ENCODE measurements at regions not wholly inside any gene's neighbourhood (a gene's known extent, or its start where the extent isn't known, plus 50 kb on each side); places are given as distances from the start of the nearest gene placed in this dataset.

DNA sequence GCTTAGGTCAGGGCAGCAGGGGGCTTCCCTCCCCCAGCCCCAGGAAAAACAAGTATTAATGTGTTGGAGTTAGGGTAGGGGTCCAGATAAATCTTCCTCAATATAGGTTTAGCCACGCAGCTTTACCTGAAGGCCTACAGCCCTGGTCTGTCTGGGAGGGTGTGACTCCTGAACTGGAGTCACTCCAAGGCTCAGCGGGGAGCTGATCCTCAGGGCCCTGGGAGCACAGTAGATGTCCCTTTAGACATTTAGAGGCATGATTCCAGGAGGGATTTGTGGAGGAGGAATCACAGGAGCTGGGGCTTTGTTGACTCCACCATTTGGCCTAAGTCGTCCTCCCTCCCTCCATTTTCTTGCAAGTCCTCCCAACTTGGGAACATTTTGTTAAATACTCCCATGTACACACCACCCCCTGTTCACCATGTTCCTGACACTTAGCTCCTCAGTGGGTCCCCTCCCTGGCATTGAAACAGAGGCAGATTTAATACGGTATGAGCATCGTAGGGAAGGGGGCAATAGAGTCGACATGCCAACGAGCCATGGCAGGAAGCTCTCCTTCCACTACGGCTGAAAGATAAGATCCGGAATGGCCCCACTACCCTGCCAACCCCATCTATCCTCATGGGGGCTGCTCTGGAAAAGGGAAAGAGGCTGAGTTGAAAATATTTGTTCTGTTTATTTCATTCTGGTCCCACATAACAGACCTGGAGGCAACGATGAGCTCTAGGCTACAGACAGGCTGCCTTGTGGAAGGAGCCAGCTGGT is 69.0 kb upstream of the LARS2 start:
- 83 to 86% methylated on average over 10 of the region's 10 CpGs for WGBS, 2 donors
- FAIRE-seq (no peak), DNase-seq (no peak), ATAC-seq (no peak)
- Histone ChIP-seq H3K27me3 (no peaks in the 10 kb centered on the region), H3K9me3 (no peaks in the 10 kb centered on the region), H3K4me3 (no peak overlapping the region), H3K36me3 (no peaks in the 10 kb centered on the region), H3K4me1 (no peaks in the 10 kb centered on the region), H3K27ac (no peak overlapping the region)
- intact Hi-C loops (cut with DNase I), result no loop called here
- TF ChIP-seq, protein P1, sequence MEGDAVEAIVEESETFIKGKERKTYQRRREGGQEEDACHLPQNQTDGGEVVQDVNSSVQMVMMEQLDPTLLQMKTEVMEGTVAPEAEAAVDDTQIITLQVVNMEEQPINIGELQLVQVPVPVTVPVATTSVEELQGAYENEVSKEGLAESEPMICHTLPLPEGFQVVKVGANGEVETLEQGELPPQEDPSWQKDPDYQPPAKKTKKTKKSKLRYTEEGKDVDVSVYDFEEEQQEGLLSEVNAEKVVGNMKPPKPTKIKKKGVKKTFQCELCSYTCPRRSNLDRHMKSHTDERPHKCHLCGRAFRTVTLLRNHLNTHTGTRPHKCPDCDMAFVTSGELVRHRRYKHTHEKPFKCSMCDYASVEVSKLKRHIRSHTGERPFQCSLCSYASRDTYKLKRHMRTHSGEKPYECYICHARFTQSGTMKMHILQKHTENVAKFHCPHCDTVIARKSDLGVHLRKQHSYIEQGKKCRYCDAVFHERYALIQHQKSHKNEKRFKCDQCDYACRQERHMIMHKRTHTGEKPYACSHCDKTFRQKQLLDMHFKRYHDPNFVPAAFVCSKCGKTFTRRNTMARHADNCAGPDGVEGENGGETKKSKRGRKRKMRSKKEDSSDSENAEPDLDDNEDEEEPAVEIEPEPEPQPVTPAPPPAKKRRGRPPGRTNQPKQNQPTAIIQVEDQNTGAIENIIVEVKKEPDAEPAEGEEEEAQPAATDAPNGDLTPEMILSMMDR (IDR thresholded peaks at IDR 0.05), result no peak

DNA sequence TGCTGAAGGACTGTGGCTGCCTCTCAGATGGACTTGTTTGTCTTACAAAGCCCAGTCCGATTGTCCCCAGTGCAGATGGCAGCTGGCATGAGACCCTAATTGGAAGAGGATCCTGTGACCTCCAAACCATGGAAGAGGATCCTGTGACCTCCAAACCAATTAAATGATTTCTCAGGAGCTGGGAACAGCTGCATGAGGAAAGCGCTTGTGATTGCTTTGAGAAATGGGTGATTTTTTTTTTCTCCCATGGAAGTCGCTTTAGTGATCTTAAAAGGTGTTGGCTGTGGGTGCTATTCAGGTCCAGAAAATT is 68.4 kb upstream of the LARS2 start:
- H3K27ac ChIP-seq, result no peak overlapping the region
- no peak for ATAC-seq
- DNase-seq, result no peak
- 71 to 76% methylated on average over 3 of the region's 3 CpGs for WGBS, 2 donors
- H3K4me1 ChIP-seq, result no peaks in the 10 kb centered on the region
- FAIRE-seq, result no peak
- TF ChIP-seq, protein P1 (IDR thresholded peaks at IDR 0.05), result no peak
- H3K27me3 ChIP-seq, result no peaks in the 10 kb centered on the region
- no peaks in the 10 kb centered on the region for H3K9me3 ChIP-seq
- no peaks in the 10 kb centered on the region for H3K36me3 ChIP-seq
- intact Hi-C loops (cut with DNase I), result no loop called here
- H3K4me3 ChIP-seq, result no peak overlapping the region

DNA sequence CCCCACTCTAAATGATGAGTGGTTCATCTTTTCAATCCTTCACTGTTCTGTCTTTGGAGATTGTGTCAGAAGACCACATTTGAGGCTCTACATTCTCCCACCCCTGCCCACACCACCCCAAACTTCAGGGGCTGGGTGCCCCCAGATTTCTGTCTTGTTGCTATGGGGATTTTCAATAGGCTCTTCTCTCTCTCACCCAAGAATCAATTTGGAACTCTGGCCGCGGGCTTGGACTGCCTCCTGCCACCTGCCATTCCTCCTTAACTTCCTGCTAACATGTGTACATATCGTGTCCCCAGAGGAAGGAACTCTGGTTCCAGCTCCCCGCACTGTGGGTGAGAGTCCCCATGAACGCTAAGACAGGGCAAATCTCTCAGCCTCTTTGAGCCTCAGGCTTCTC is 67.4 kb upstream of the LARS2 start:
- Histone ChIP-seq H3K4me3 (no peak overlapping the region), H3K27me3 (no peaks in the 10 kb centered on the region), H3K36me3 (no peaks in the 10 kb centered on the region), H3K4me1 (no peaks in the 10 kb centered on the region), H3K27ac (no peak overlapping the region), H3K9me3 (no peaks in the 10 kb centered on the region)
- DNase-seq (no peak), ATAC-seq (no peak), FAIRE-seq (no peak)
- intact Hi-C loops (cut with DNase I), result no loop called here
- 46 to 54% methylated on average over 5 of the region's 5 CpGs for WGBS, 2 donors
- TF ChIP-seq, protein P1 (IDR thresholded peaks at IDR 0.05), result no peak

DNA sequence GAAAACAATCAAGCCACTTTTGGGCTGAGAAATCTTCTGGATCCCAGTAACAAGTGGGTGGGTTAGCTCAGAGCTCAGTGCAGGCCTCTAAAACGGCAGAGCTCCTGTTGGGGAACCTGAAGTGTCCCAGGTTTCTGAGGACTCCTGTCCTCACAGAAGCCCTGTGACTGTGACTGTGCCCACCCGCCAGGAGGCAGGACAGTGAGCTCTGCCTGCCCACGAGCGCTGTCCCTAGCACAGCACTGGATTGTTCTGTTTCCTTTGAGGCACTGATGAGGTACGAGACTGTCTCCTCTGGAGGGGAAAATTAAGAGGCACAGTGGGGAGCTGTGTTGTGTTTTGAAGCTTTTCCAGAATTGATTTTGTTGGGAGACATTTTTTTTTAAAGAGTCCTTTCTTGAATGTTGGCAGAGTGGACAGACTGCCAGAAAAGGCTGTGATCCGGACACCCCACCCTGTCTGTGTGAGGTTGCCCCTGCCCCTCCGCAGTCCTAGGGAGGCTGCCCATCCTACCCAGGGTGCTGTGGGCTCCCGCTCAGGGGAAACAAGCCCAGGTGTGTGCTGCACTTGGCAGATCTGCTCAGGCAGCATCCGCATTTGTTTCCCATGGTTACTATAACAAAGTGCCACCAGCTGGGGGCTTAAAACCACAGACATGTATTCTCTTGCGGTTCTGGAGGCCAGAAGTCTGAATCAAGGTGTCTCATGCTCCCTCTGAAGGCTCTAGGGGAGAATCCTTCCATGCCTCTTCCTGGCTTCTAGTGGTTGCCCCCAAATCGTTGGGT is 66.6 kb upstream of the LARS2 start:
- Histone ChIP-seq H3K27me3 (no peaks in the 10 kb centered on the region), H3K4me3 (no peak overlapping the region), H3K9me3 (no peaks in the 10 kb centered on the region), H3K36me3 (no peaks in the 10 kb centered on the region), H3K4me1 (no peaks in the 10 kb centered on the region), H3K27ac (no peak overlapping the region)
- intact Hi-C loops (cut with DNase I), result no loop called here
- 50 to 59% methylated on average over 11 of the region's 11 CpGs for whole genome bisulfite sequencing, 2 donors
- TF ChIP-seq, protein P1 (IDR thresholded peaks at IDR 0.05), result no peak
- DNase-seq (no peak), FAIRE-seq (no peak), ATAC-seq (no peak)

DNA sequence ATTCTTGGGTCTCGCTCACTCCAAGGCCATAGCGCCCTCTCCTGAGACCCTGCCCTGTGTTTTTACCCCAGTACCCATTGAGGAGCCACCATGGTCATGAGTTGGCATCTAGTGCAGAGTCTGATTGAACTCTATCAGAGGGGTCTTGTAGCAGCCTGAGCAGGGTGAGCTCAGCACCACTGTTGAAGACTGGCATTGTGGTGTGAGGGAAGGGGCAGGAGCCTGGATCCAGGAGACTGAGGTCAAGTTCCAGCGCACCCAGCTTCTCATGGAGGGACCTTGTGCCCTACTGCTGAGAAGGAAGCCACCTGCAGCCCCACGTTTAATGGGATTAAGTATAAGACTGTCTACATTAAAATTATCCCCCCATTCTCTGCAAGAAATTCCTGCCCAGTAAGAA is 65.8 kb upstream of the LARS2 start:
- TF ChIP-seq, protein P1 (IDR thresholded peaks at IDR 0.05), result no peak
- FAIRE-seq (no peak), ATAC-seq (no peak), DNase-seq (no peak)
- no peaks in the 10 kb centered on the region for H3K27me3 ChIP-seq
- no peaks in the 10 kb centered on the region for H3K9me3 ChIP-seq
- intact Hi-C loops (cut with DNase I), result no loop called here
- no peaks in the 10 kb centered on the region for H3K36me3 ChIP-seq
- no peaks in the 10 kb centered on the region for H3K4me1 ChIP-seq
- no peak overlapping the region for H3K27ac ChIP-seq
- H3K4me3 ChIP-seq, result no peak overlapping the region
- 63 to 68% methylated on average over 4 of the region's 4 CpGs for WGBS, 2 donors
